ENCODE measurements at regions not wholly inside any gene's neighbourhood (a gene's known extent, or its start where the extent isn't known, plus 50 kb on each side); places are given as distances from the start of the nearest gene placed in this dataset.
A peak's percentile ranks its signal among the peaks of the same experiment; 100 is the strongest.

DNA sequence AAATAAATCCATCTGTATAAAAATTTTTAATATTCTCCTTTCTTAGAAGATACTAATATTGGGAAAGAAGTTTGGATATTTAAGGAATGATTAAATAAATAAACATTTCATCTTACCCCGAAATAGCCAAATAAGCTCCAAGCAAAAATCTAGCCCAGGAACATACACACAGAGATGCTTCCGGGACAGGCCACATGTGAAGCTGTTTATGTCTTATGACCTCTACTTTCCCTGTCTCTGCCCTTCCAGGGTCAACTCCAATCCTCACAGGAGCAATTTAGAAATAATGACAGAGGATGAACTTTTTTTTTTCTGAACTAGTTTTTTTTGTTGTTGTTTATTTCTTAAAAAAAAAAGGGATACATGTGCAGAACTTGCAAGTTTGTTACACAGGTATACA, 89.4 kb downstream of the BTG1 start:
- no peak overlapping the region for H3K27ac ChIP-seq

DNA sequence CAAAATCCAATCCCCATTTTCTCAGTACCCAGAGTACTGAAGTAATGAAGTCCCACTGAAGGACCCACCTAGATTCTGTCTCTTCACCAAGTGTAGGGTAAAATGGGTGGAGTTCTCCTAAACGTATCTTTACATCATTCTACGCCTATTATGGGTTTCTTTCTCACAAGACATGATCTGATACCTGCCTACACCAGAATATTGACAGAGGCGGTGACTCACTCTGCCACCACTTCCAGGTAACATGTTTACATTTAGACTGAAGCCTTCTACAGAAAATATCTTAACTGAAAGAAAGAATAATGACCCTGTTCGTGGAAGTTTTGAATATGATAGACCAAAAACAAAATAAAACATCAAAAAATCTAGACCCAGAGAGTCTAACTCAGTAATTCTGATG, 89.8 kb downstream of the BTG1 start:
- H3K27ac ChIP-seq = no peak overlapping the region
- no peaks in the 10 kb centered on the region for H3K36me3 ChIP-seq
- peaks cover 11% of the 10 kb centered on the region for H3K4me1 ChIP-seq
- no peaks in the 10 kb centered on the region for H3K9me3 ChIP-seq
- intact Hi-C loops (cut with DNase I) = loop anchor here (1.0 kb wide), 1 partner anchor 14 kb away; no protein-coding TSS in a partner anchor
- no peak overlapping the region for H3K4me3 ChIP-seq
- H3K27me3 ChIP-seq = no peaks in the 10 kb centered on the region
- TF ChIP-seq, protein P1, sequence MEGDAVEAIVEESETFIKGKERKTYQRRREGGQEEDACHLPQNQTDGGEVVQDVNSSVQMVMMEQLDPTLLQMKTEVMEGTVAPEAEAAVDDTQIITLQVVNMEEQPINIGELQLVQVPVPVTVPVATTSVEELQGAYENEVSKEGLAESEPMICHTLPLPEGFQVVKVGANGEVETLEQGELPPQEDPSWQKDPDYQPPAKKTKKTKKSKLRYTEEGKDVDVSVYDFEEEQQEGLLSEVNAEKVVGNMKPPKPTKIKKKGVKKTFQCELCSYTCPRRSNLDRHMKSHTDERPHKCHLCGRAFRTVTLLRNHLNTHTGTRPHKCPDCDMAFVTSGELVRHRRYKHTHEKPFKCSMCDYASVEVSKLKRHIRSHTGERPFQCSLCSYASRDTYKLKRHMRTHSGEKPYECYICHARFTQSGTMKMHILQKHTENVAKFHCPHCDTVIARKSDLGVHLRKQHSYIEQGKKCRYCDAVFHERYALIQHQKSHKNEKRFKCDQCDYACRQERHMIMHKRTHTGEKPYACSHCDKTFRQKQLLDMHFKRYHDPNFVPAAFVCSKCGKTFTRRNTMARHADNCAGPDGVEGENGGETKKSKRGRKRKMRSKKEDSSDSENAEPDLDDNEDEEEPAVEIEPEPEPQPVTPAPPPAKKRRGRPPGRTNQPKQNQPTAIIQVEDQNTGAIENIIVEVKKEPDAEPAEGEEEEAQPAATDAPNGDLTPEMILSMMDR (IDR thresholded peaks at IDR 0.05) = no peak
- TF ChIP-seq POLR2AphosphoS5 (IDR thresholded peaks at IDR 0.05; ENCODE audit: insufficient read depth in 1 of 2, low read depth in 1 of 2) (peak in 1 of 2 donors; percentile 69), POLR2A (IDR thresholded peaks at IDR 0.05) (no peak)
- DNase-seq (ENCODE audit: extremely low spot score in 2 of 2) = no peak

More for the DNA sequence above, 89.4 kb downstream of the BTG1 start:
- TF ChIP-seq POLR2A (IDR thresholded peaks at IDR 0.05) (no peak), POLR2AphosphoS5 (IDR thresholded peaks at IDR 0.05; ENCODE audit: insufficient read depth in 1 of 2, low read depth in 1 of 2) (no peak)
- TF ChIP-seq, protein P1 (IDR thresholded peaks at IDR 0.05) = no peak
- intact Hi-C loops (cut with DNase I) = no loop called here
- H3K27me3 ChIP-seq = no peaks in the 10 kb centered on the region
- no peaks in the 10 kb centered on the region for H3K36me3 ChIP-seq
- DNase-seq (ENCODE audit: extremely low spot score in 2 of 2) = no peak
- peaks cover 11% of the 10 kb centered on the region for H3K4me1 ChIP-seq
- no peaks in the 10 kb centered on the region for H3K9me3 ChIP-seq
- no peak overlapping the region for H3K4me3 ChIP-seq

DNA sequence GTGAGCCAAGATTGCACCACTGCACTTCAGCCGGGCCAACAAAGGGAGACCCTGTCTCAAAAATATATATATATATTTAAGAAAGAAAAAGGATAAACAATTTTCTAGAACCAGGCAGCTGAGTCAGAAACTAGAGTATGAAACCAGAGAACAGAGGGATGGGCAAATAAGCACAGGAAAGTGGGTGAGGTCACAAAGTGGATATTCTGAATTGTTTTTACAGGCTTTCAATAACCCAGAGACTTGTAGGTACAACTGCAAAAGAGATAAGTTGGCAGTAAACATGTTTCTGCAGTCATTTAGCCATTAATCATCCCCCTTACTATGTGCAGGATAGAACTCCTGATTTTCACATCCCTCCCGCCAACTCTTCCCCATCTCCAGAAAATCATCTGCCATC, 94.2 kb downstream of the BTG1 start:
- H3K9me3 ChIP-seq = no peaks in the 10 kb centered on the region
- intact Hi-C loops (cut with DNase I) = loop anchor here (5.0 kb wide), 1 partner anchor 541 kb away; no protein-coding TSS in a partner anchor
- no peaks in the 10 kb centered on the region for H3K4me1 ChIP-seq
- H3K27ac ChIP-seq = no peak overlapping the region
- no peak for DNase-seq (ENCODE audit: extremely low spot score in 2 of 2)
- H3K27me3 ChIP-seq = no peaks in the 10 kb centered on the region
- H3K36me3 ChIP-seq = no peaks in the 10 kb centered on the region
- TF ChIP-seq POLR2A (IDR thresholded peaks at IDR 0.05) (no peak), POLR2AphosphoS5 (IDR thresholded peaks at IDR 0.05; ENCODE audit: insufficient read depth in 1 of 2, low read depth in 1 of 2) (peak in 1 of 2 donors; percentile 16)
- TF ChIP-seq, protein P1 (IDR thresholded peaks at IDR 0.05) = no peak
- no peak overlapping the region for H3K4me3 ChIP-seq

DNA sequence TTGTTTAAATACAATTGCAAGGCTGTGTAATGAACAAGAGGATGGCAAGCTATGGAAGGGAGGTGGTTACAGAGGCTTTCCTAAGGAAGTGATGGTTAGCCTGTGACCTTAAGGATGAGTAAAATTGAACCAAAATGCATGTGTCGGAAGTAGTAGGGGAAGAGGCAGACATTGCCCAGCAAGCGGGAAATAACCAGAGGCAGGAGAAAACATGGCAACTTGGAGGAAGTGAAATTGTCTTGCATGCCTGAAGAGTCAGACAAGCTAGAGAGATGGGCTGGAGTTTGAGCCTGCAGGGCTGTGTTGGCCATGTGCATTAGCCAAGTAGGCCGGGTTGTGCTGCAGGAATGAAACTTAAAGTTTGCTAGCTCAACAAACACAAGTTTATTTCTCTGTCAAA, 96.2 kb downstream of the BTG1 start:
- intact Hi-C loops (cut with DNase I) = no loop called here
- no peak for DNase-seq (ENCODE audit: extremely low spot score in 2 of 2)
- no peak overlapping the region for H3K4me3 ChIP-seq
- H3K36me3 ChIP-seq = no peaks in the 10 kb centered on the region
- H3K4me1 ChIP-seq = no peaks in the 10 kb centered on the region
- no peaks in the 10 kb centered on the region for H3K27me3 ChIP-seq
- TF ChIP-seq POLR2A (IDR thresholded peaks at IDR 0.05) (no peak), POLR2AphosphoS5 (IDR thresholded peaks at IDR 0.05; ENCODE audit: insufficient read depth in 1 of 2, low read depth in 1 of 2) (no peak)
- TF ChIP-seq, protein P1 (IDR thresholded peaks at IDR 0.05) = no peak
- H3K9me3 ChIP-seq = no peaks in the 10 kb centered on the region
- H3K27ac ChIP-seq = no peak overlapping the region

DNA sequence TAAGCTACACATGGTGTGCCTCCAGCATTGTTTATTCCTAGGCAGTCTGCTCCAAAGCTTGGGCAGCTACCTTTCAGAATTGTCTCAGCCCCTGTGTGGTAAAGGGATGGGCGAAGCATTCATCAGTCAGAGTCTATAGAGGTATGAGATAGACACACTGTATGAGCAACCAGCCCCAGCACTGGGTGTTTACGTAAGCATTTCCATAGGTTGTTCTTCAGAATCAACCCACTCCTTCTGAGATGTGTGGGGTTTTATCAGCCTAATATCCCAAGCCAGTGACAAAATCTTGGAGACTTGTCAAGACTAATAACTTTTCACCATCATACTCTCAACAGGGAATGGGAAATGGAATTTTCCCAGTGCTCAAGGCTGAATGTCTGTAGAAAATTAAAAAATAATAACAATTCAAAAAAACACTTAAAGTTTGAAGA, 98.2 kb downstream of the BTG1 start:
- no peak for DNase-seq (ENCODE audit: extremely low spot score in 2 of 2)
- no peak for TF ChIP-seq POLR2A (IDR thresholded peaks at IDR 0.05)
- TF ChIP-seq, protein P1 (IDR thresholded peaks at IDR 0.05) = no peak
- no peak for TF ChIP-seq POLR2AphosphoS5 (IDR thresholded peaks at IDR 0.05; ENCODE audit: insufficient read depth in 1 of 2, low read depth in 1 of 2)
- H3K9me3 ChIP-seq = no peaks in the 10 kb centered on the region
- intact Hi-C loops (cut with DNase I) = no loop called here
- no peaks in the 10 kb centered on the region for H3K4me1 ChIP-seq
- H3K36me3 ChIP-seq = no peaks in the 10 kb centered on the region
- no peak overlapping the region for H3K4me3 ChIP-seq
- H3K27me3 ChIP-seq = no peaks in the 10 kb centered on the region
- no peak overlapping the region for H3K27ac ChIP-seq
